ENCODE measurements at regions not wholly inside any gene's neighbourhood (a gene's known extent, or its start where the extent isn't known, plus 50 kb on each side); places are given as distances from the start of the nearest gene placed in this dataset.

DNA sequence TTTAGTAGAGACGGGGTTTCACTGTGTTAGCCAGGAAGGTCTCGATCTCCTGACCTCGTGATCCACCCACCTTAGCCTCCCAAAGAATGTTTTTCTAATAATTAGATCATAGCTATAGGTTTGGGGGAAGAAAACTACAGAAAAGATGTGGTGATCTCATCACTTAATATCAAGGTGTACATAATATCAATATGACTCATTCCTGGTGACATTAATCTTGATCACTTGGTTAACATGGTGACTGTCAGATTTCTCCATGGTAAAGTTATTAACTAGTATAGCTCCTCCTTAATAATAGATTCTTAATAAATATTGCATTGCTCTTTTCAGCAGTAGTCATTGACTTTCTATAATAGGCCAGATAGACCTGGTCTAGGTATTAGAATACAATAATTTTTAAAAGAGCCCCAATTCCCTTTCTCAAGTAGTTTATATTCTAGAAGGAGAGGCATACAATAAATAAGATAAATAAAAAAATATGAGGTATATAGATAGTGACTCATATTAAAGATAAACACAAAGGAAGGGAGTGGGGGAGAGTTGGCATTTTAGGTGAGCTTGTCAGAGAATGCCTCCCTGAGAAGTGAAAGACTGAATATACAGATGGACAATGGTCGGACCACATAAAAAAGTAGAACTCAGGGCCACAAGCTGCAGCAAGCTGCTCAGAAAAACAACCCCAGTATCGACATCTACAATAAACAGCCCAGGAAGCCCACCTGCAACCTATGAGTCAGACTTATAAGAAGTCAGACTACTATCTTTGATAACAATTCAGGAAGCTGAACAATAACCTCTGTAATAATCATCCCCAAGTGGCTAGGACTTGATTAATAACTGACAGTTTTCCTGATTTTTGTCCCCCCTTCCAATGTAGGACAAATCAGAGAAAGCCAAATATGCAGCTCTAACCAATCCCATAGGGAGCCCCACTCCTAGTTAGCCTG, 210.8 kb downstream of the RFC3 start:
- H4K20me1 ChIP-seq (ENCODE audit: insufficient read depth, low read length): no peaks in the 10 kb centered on the region
- H3K4me2 ChIP-seq (ENCODE audit: low read length): no peak overlapping the region
- no peaks in the 10 kb centered on the region for H3K4me1 ChIP-seq (ENCODE audit: low read length)
- H3K27ac ChIP-seq (ENCODE audit: low read length): no peak overlapping the region
- H3K27me3 ChIP-seq (ENCODE audit: low read depth, low read length): no peaks in the 10 kb centered on the region
- no peak overlapping the region for H3K9ac ChIP-seq (ENCODE audit: low read length)
- TF ChIP-seq EZH2phosphoT487 (IDR thresholded peaks at IDR 0.05; ENCODE audit: low read depth): no peak
- TF ChIP-seq, protein P1, sequence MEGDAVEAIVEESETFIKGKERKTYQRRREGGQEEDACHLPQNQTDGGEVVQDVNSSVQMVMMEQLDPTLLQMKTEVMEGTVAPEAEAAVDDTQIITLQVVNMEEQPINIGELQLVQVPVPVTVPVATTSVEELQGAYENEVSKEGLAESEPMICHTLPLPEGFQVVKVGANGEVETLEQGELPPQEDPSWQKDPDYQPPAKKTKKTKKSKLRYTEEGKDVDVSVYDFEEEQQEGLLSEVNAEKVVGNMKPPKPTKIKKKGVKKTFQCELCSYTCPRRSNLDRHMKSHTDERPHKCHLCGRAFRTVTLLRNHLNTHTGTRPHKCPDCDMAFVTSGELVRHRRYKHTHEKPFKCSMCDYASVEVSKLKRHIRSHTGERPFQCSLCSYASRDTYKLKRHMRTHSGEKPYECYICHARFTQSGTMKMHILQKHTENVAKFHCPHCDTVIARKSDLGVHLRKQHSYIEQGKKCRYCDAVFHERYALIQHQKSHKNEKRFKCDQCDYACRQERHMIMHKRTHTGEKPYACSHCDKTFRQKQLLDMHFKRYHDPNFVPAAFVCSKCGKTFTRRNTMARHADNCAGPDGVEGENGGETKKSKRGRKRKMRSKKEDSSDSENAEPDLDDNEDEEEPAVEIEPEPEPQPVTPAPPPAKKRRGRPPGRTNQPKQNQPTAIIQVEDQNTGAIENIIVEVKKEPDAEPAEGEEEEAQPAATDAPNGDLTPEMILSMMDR (IDR thresholded peaks at IDR 0.05; ENCODE audit: low read depth, low read length): no peak
- H3K36me3 ChIP-seq (replicated peaks; ENCODE audit: low read depth, low read length): no peaks in the 10 kb centered on the region
- H3K79me2 ChIP-seq (ENCODE audit: low read length): no peaks in the 10 kb centered on the region
- H3K9me3 ChIP-seq (ENCODE audit: insufficient read depth, low read length): no peaks in the 10 kb centered on the region
- H2AFZ ChIP-seq (ENCODE audit: low read depth, low read length): no peak overlapping the region
- no peak overlapping the region for H3K4me3 ChIP-seq (ENCODE audit: low read length)

DNA sequence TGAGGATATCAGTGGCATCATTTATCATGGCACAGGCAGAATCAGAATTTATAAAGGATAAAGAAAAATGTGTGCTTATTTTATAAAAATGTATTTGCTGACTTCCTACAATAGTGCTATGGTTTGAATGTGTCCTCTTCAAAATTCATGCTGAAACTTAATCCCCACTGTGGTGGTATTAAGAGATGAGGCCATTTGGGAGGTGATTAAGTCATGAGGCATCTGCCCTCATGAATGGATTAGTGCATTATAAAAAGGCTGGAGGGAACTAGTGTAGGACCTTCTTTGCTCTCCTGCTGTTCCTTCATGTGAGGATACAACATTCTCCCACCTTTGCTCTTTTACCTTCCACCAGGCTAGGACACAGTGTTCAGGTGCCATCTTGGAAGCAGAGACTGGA, 212.8 kb downstream of the RFC3 start:
- no peaks in the 10 kb centered on the region for H3K36me3 ChIP-seq (replicated peaks; ENCODE audit: low read depth, low read length)
- no peaks in the 10 kb centered on the region for H4K20me1 ChIP-seq (ENCODE audit: insufficient read depth, low read length)
- no peaks in the 10 kb centered on the region for H3K9me3 ChIP-seq (ENCODE audit: insufficient read depth, low read length)
- no peaks in the 10 kb centered on the region for H3K27me3 ChIP-seq (ENCODE audit: low read depth, low read length)
- H2AFZ ChIP-seq (ENCODE audit: low read depth, low read length): no peak overlapping the region
- H3K4me1 ChIP-seq (ENCODE audit: low read length): no peaks in the 10 kb centered on the region
- no peak overlapping the region for H3K27ac ChIP-seq (ENCODE audit: low read length)
- no peak overlapping the region for H3K4me3 ChIP-seq (ENCODE audit: low read length)
- no peak overlapping the region for H3K9ac ChIP-seq (ENCODE audit: low read length)
- no peak overlapping the region for H3K4me2 ChIP-seq (ENCODE audit: low read length)
- TF ChIP-seq, protein P1 (IDR thresholded peaks at IDR 0.05; ENCODE audit: low read depth, low read length): no peak
- no peak for TF ChIP-seq EZH2phosphoT487 (IDR thresholded peaks at IDR 0.05; ENCODE audit: low read depth)
- no peaks in the 10 kb centered on the region for H3K79me2 ChIP-seq (ENCODE audit: low read length)

DNA sequence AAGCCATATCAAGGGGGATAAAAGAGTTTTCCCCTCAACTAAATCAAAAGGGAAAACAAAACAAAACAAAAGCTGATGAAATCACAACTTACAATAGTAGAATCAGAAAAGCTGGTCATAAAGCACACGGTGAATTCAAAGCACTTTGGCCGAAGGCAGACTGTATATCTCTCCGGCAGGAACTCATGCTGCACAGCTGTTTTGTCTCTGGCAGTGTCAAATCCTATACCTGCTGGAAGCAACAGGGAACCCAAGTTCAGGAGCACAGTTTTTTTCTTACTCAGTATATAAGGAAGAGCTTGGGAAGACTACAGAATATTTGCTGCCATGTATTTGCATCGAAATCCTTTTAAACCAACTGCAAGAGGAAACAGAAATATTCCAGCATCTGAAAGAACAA, 213.7 kb downstream of the RFC3 start:
- Histone ChIP-seq H3K4me1 (ENCODE audit: low read length) (no peaks in the 10 kb centered on the region), H3K27me3 (ENCODE audit: low read depth, low read length) (no peaks in the 10 kb centered on the region), H3K79me2 (ENCODE audit: low read length) (no peaks in the 10 kb centered on the region), H3K9me3 (ENCODE audit: insufficient read depth, low read length) (no peaks in the 10 kb centered on the region), H3K4me2 (ENCODE audit: low read length) (no peak overlapping the region), H3K36me3 (replicated peaks; ENCODE audit: low read depth, low read length) (no peaks in the 10 kb centered on the region), H3K4me3 (ENCODE audit: low read length) (no peak overlapping the region), H2AFZ (ENCODE audit: low read depth, low read length) (no peak overlapping the region), H3K27ac (ENCODE audit: low read length) (no peak overlapping the region), H3K9ac (ENCODE audit: low read length) (no peak overlapping the region), H4K20me1 (ENCODE audit: insufficient read depth, low read length) (no peaks in the 10 kb centered on the region)
- TF ChIP-seq, protein P1 (IDR thresholded peaks at IDR 0.05; ENCODE audit: low read depth, low read length): no peak
- TF ChIP-seq EZH2phosphoT487 (IDR thresholded peaks at IDR 0.05; ENCODE audit: low read depth): no peak

DNA sequence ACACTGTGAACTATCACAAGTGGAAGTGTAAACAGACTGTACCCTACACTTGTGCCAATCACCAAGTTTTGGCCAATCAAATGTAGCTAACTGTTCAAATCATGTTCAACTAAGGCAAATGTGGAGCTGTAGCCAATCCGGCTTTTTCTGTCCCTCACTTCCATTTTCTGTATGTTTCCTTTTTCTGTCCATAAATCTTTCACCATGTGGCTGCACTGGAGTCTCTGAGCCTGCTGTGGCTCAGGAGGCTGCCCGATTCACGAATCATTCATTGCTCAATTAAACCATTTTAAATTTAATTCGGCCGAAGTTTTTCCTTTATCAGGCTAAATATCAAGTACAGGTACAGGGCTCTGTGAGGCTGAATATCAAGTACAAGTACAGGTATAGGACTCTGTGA, 216.5 kb downstream of the RFC3 start:
- no peak overlapping the region for H2AFZ ChIP-seq (ENCODE audit: low read depth, low read length)
- no peaks in the 10 kb centered on the region for H4K20me1 ChIP-seq (ENCODE audit: insufficient read depth, low read length)
- TF ChIP-seq, protein P1 (IDR thresholded peaks at IDR 0.05; ENCODE audit: low read depth, low read length): no peak
- TF ChIP-seq EZH2phosphoT487 (IDR thresholded peaks at IDR 0.05; ENCODE audit: low read depth): no peak
- peaks cover 26% of the 10 kb centered on the region for H3K4me1 ChIP-seq (ENCODE audit: low read length)
- no peak overlapping the region for H3K4me2 ChIP-seq (ENCODE audit: low read length)
- no peaks in the 10 kb centered on the region for H3K27me3 ChIP-seq (ENCODE audit: low read depth, low read length)
- no peaks in the 10 kb centered on the region for H3K9me3 ChIP-seq (ENCODE audit: insufficient read depth, low read length)
- no peak overlapping the region for H3K9ac ChIP-seq (ENCODE audit: low read length)
- H3K36me3 ChIP-seq (replicated peaks; ENCODE audit: low read depth, low read length): no peaks in the 10 kb centered on the region
- H3K4me3 ChIP-seq (ENCODE audit: low read length): no peak overlapping the region
- H3K79me2 ChIP-seq (ENCODE audit: low read length): no peaks in the 10 kb centered on the region
- H3K27ac ChIP-seq (ENCODE audit: low read length): no peak overlapping the region

All from OCI-LY3 (cell line).